ENCODE measurements at regions not wholly inside any gene's neighbourhood (a gene's known extent, or its start where the extent isn't known, plus 50 kb on each side); places are given as distances from the start of the nearest gene placed in this dataset.
A peak's percentile ranks its signal among the peaks of the same experiment; 100 is the strongest.
"Not testable (repeated sequence)": the region's sequence is repeated elsewhere in the genome, so short reads cannot be mapped to it uniquely, and the experiment has no call there.

- DNase-seq: no peak
These were observed 91.6 kb upstream of the RUNX3 start for GRCh38 chr1:25021591-25022215.

GRCh38 chr1:25020851-25021590, 90.9 kb upstream of the RUNX3 start:
- DNase-seq: no peak

- DNase-seq: no peak
These were observed 90.2 kb upstream of the RUNX3 start for GRCh38 chr1:25020173-25020845.

- no peak for DNase-seq
These were observed 89.5 kb upstream of the RUNX3 start for GRCh38 chr1:25019337-25020172.

- DNase-seq: no peak
These were observed 88.9 kb upstream of the RUNX3 start for GRCh38 chr1:25018943-25019336.

GRCh38 chr1:25018110-25018735, 88.1 kb upstream of the RUNX3 start:
- DNase-seq: peak; percentile 39

- DNase-seq: no peak
These were observed 87.5 kb upstream of the RUNX3 start for GRCh38 chr1:25017436-25018109.

- no peak for DNase-seq
These were observed 83.2 kb upstream of the RUNX3 start for GRCh38 chr1:25012966-25013962.

- no peak for DNase-seq
These were observed 82.0 kb upstream of the RUNX3 start for GRCh38 chr1:25011943-25012638.

GRCh38 chr1:25011275-25011674, 81.2 kb upstream of the RUNX3 start:
- no peak for DNase-seq

GRCh38 chr1:25009671-25010262, 79.7 kb upstream of the RUNX3 start:
- no peak for DNase-seq

GRCh38 chr1:25008192-25008485, 78.1 kb upstream of the RUNX3 start:
- no peak for DNase-seq

- not testable (repeated sequence) for DNase-seq
These were observed 77.5 kb upstream of the RUNX3 start for GRCh38 chr1:25007390-25008191.

GRCh38 chr1:25006770-25007169, 76.7 kb upstream of the RUNX3 start:
- DNase-seq: peak; percentile 73

GRCh38 chr1:25004355-25004754, 74.3 kb upstream of the RUNX3 start:
- no peak for DNase-seq

- DNase-seq: no peak
These were observed 73.5 kb upstream of the RUNX3 start for GRCh38 chr1:25003457-25004190.

- no peak for DNase-seq
These were observed 72.9 kb upstream of the RUNX3 start for GRCh38 chr1:25003000-25003399.
